ENCODE measurements at regions not wholly inside any gene's neighbourhood (a gene's known extent, or its start where the extent isn't known, plus 50 kb on each side); places are given as distances from the start of the nearest gene placed in this dataset.

GRCh38 chr12:5217936-5218335 is 174.3 kb downstream of the KCNA5 start:
- no peak overlapping the region for H3K27ac ChIP-seq
- TF ChIP-seq ZFX (IDR thresholded peaks at IDR 0.05; ENCODE audit: borderline replicate concordance) (no peak), CTCF (IDR thresholded peaks at IDR 0.05) (no peak)

- no peak overlapping the region for H3K27ac ChIP-seq
- TF ChIP-seq ZFX (IDR thresholded peaks at IDR 0.05; ENCODE audit: borderline replicate concordance) = no peak
These were observed 176.4 kb downstream of the KCNA5 start for GRCh38 chr12:5220099-5220498.

GRCh38 chr12:5220835-5221234 is 177.2 kb downstream of the KCNA5 start:
- no peak overlapping the region for H3K27ac ChIP-seq
- TF ChIP-seq ZFX (IDR thresholded peaks at IDR 0.05; ENCODE audit: borderline replicate concordance) (no peak), CTCF (IDR thresholded peaks at IDR 0.05) (no peak)

- no peak for TF ChIP-seq CTCF (IDR thresholded peaks at IDR 0.05)
- no peak overlapping the region for H3K27ac ChIP-seq
These were observed 178.4 kb downstream of the KCNA5 start for GRCh38 chr12:5222011-5222461.

- no peak overlapping the region for H3K27ac ChIP-seq
- no peak for TF ChIP-seq CTCF (IDR thresholded peaks at IDR 0.05)
- no peak for TF ChIP-seq ZFX (IDR thresholded peaks at IDR 0.05; ENCODE audit: borderline replicate concordance)
These were observed 179.1 kb downstream of the KCNA5 start for GRCh38 chr12:5222729-5223128.

- H3K27ac ChIP-seq = no peak overlapping the region
- no peak for TF ChIP-seq CTCF (IDR thresholded peaks at IDR 0.05)
- TF ChIP-seq ZFX (IDR thresholded peaks at IDR 0.05; ENCODE audit: borderline replicate concordance) = no peak
These were observed 180.2 kb downstream of the KCNA5 start for GRCh38 chr12:5223881-5224280.

GRCh38 chr12:5226581-5226980 is 182.9 kb downstream of the KCNA5 start:
- H3K27ac ChIP-seq = no peak overlapping the region
- TF ChIP-seq CTCF (IDR thresholded peaks at IDR 0.05) = no peak
- TF ChIP-seq ZFX (IDR thresholded peaks at IDR 0.05; ENCODE audit: borderline replicate concordance) = no peak

- H3K27ac ChIP-seq = no peak overlapping the region
- TF ChIP-seq CTCF (IDR thresholded peaks at IDR 0.05) (no peak), ZFX (IDR thresholded peaks at IDR 0.05; ENCODE audit: borderline replicate concordance) (no peak)
These were observed 184.2 kb downstream of the KCNA5 start for GRCh38 chr12:5227708-5228373.
